Forelimb muscle (tissue), 1 donor: ENCODE measurements at regions not wholly inside any gene's neighbourhood (a gene's known extent, or its start where the extent isn't known, plus 50 kb on each side); places are given as distances from the start of the nearest gene placed in this dataset.
"Not testable (repeated sequence)": the region's sequence is repeated elsewhere in the genome, so short reads cannot be mapped to it uniquely, and the experiment has no call there.

Experiments used
- DNase-seq: peaks from one replicate; pipeline ENCODE4 v3.0.0-alpha.2; 2013; ENCODE audit warnings: low read depth

DNA sequence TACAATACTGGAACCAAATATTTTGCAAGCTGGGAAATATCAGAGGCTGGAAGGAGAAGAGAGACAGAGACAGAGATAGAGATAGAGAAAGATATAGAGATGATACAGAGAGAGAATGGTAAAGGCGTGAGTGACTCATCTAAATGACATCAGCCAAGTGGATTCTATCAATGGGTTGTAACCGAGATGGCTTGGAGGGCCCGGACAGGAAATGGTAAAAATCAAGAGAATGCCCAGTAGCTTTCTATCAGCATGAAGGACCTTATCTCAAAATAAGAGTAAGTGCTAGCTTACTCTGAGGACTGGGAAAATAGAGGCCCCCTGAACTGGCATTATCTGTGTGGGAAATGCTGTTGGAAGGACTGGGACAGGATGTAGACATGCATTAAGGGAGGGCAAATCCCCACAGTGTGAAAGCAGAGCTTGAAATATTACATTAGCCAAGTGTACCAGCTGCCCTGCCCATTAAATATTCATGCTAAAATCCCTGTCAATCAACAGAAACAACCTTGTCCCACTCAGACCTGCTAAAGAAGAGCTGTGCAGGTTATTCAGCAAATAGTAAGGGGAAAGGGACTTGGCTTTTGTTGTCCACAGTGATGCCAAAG is 76.6 kb upstream of the ZNF644 start:
- no peak for DNase-seq

- DNase-seq: not testable (repeated sequence)
These were observed 73.5 kb upstream of the ZNF644 start for GRCh38 chr1:91095321-91095720.

GRCh38 chr1:91092503-91092902 is 70.7 kb upstream of the ZNF644 start:
- DNase-seq: no peak

GRCh38 chr1:91091812-91092211 is 70.0 kb upstream of the ZNF644 start:
- DNase-seq: no peak

DNA sequence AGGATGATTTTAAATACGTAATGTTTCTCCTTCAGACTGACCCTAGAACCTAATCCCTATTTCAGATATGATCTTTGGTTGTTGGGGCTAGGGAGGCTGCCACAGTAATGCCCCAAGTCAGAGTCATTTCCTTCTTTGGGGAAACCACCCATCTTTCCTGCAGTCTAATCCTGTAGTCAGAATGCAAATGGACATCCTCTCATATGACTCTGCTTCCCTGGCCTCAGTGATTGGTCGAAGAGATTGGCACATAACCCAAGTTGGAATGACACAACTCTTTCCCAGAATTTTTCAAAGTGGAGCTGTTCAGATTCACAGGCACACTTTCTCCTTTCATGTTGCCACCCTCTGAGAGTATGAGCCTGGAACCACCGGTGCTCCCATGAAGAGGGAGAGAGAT is 58.8 kb upstream of the ZNF644 start:
- no peak for DNase-seq

DNA sequence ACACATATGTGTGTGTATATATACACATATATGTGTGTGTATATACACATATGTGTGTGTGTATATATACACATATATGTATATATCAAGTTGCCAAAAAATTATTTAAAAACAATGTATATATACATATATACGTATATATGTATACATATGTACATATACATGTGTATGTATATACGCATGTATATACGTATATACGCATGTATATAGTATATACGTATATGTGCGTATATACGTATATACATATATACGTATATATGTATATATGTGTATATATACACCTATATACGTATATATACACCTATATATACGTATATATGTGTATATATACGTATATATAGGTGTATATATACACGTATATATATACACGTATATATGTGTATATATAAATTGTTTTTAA is 57.0 kb upstream of the ZNF644 start:
- DNase-seq: no peak

- no peak for DNase-seq
These were observed 55.0 kb upstream of the ZNF644 start for GRCh38 chr1:91076834-91077233.

DNA sequence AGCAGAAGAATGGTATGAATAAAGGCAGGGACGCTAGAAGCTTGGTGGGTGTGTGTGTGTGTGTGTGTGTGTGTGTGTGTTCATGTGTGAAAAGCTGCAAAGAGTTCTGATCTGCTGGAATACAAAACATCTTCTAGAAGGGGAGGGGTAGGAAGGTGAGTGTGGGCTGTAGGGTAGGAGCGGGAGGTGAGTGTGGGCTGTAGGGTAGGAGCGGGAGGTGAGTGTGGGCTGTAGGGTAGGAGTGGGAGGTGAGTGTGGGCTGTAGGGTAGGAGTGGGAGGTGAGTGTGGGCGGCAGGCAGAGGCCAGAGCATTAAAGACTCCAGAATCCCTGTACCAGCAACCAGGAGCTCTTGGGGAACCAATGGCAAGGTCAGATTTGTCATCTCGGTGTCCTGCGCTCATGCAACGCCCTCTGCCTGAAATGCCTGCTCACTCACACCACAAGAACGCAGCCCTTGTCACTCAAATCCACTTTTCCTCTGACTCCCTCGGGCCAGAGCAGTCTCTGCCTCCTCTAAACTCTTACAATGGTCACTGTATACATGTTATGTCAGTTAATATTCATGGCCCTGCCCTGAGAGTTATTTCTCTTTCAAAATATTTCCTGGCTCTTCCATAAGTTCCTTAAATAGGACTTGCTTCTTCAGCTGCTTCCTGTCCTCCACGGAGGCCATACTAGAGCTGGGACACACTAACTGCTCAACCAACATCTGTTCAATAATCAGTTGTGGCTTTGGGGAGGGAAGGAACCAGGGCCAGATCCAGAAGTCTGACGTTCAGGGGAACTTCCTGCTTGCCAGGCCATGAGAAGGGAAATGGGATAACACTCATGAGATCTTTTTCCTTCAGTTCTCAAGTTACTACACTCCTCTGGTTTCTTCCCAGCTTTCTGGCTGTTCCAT is 53.6 kb upstream of the ZNF644 start:
- no peak for DNase-seq

GRCh38 chr1:91073299-91073698 is 51.5 kb upstream of the ZNF644 start:
- DNase-seq: no peak

DNA sequence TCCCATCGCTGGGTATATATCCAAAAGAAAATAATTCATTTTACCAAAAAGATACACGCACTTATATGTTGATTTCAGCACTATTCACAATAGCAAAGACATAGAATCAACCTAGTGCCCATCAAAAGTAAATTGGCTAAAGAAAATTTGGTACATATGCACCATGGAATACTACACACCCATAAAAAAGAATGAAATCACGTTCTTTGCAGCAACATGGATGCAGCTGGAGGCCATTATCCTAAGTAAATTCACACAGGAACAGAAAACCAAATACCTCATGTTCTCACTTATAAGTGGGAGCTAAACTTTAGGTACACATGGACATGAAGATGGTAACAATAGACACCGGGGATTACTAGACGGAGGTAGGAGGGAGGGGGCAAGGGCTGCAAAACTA is 50.0 kb upstream of the ZNF644 start:
- no peak for DNase-seq
